ENCODE measurements at regions not wholly inside any gene's neighbourhood (a gene's known extent, or its start where the extent isn't known, plus 50 kb on each side); places are given as distances from the start of the nearest gene placed in this dataset.
"Not testable (repeated sequence)": the region's sequence is repeated elsewhere in the genome, so short reads cannot be mapped to it uniquely, and the experiment has no call there.

- no peak for DNase-seq
Measured at GRCh38 chr2:118791483-118791882, 56.0 kb downstream of the EN1 start.

GRCh38 chr2:118786746-118787145 is 60.7 kb downstream of the EN1 start:
- no peak for DNase-seq

GRCh38 chr2:118784860-118785259 is 62.6 kb downstream of the EN1 start:
- DNase-seq, result no peak

- DNase-seq, result no peak
Measured at GRCh38 chr2:118779362-118779761, 68.1 kb downstream of the EN1 start.

- DNase-seq, result peak in 19 of 56 donors; percentile 2 to 55 (median 7)
Measured at GRCh38 chr2:118774458-118775133, 72.9 kb downstream of the EN1 start.

GRCh38 chr2:118773826-118774225 is 73.6 kb downstream of the EN1 start:
- no peak for DNase-seq

- no peak for DNase-seq
Measured at GRCh38 chr2:118772487-118773200, 74.8 kb downstream of the EN1 start.

- DNase-seq, result no peak
Measured at GRCh38 chr2:118769707-118770400, 77.6 kb downstream of the EN1 start.

- DNase-seq, result no peak
Measured at GRCh38 chr2:118766871-118767270, 80.6 kb downstream of the EN1 start.

GRCh38 chr2:118764855-118765254 is 82.6 kb downstream of the EN1 start:
- DNase-seq, result no peak

- no peak for DNase-seq
Measured at GRCh38 chr2:118763797-118764196, 83.7 kb downstream of the EN1 start.

- DNase-seq, result no peak
Measured at GRCh38 chr2:118762290-118762689, 85.2 kb downstream of the EN1 start.

GRCh38 chr2:118761771-118762170 is 85.7 kb downstream of the EN1 start:
- DNase-seq, result no peak

GRCh38 chr2:118755901-118756300 is 91.5 kb downstream of the EN1 start:
- no peak for DNase-seq

- DNase-seq, result no peak
Measured at GRCh38 chr2:118755384-118755783, 92.1 kb downstream of the EN1 start.

- DNase-seq, result no peak
Measured at GRCh38 chr2:118752762-118753429, 94.6 kb downstream of the EN1 start.

GRCh38 chr2:118750959-118751565 is 96.4 kb downstream of the EN1 start:
- no peak for DNase-seq

- DNase-seq, result no peak
Measured at GRCh38 chr2:118748245-118748885, 99.1 kb downstream of the EN1 start.

GRCh38 chr2:118747637-118748036 is 99.8 kb downstream of the EN1 start:
- no peak for DNase-seq

- no peak for DNase-seq
Measured at GRCh38 chr2:118747066-118747465, 100.4 kb downstream of the EN1 start.

GRCh38 chr2:118744682-118745181 is 102.7 kb downstream of the EN1 start:
- not testable (repeated sequence) for DNase-seq
